DMS53 treated with DMSO at 0.1 percent for 48 hours (cell line): ENCODE measurements at regions not wholly inside any gene's neighbourhood (a gene's known extent, or its start where the extent isn't known, plus 50 kb on each side); places are given as distances from the start of the nearest gene placed in this dataset.
A peak's percentile ranks its signal among the peaks of the same experiment; 100 is the strongest.
"Not testable (repeated sequence)": the region's sequence is repeated elsewhere in the genome, so short reads cannot be mapped to it uniquely, and the experiment has no call there.

Experiments used
- DNase-seq: peaks from one replicate; lab custom pipeline; 2025; ENCODE audit not compliant: unreplicated experiment; lab: John Stamatoyannopoulos, UW

GRCh38 chrX:95762716-95763115 lies 921.9 kb upstream of the DIAPH2 start:
- DNase-seq = peak; percentile 0

- peak; percentile 46 for DNase-seq
These were observed 919.6 kb upstream of the DIAPH2 start for GRCh38 chrX:95764972-95765451.

GRCh38 chrX:95771198-95771597 lies 913.4 kb upstream of the DIAPH2 start:
- not testable (repeated sequence) for DNase-seq

- DNase-seq = no peak
These were observed 892.8 kb upstream of the DIAPH2 start for GRCh38 chrX:95791876-95792275.

- no peak for DNase-seq
These were observed 887.3 kb upstream of the DIAPH2 start for GRCh38 chrX:95797344-95797743.

GRCh38 chrX:95823796-95824195 lies 860.8 kb upstream of the DIAPH2 start:
- no peak for DNase-seq

- DNase-seq = no peak
These were observed 849.4 kb upstream of the DIAPH2 start for GRCh38 chrX:95835223-95835622.

- no peak for DNase-seq
These were observed 848.1 kb upstream of the DIAPH2 start for GRCh38 chrX:95836517-95836916.

GRCh38 chrX:95841863-95842262 lies 842.8 kb upstream of the DIAPH2 start:
- DNase-seq = no peak

GRCh38 chrX:95860127-95860526 lies 824.5 kb upstream of the DIAPH2 start:
- DNase-seq = no peak

- no peak for DNase-seq
These were observed 809.0 kb upstream of the DIAPH2 start for GRCh38 chrX:95875661-95876060.

- DNase-seq = no peak
These were observed 805.8 kb upstream of the DIAPH2 start for GRCh38 chrX:95878874-95879273.

GRCh38 chrX:95884186-95884585 lies 800.5 kb upstream of the DIAPH2 start:
- no peak for DNase-seq

GRCh38 chrX:95885074-95885473 lies 799.6 kb upstream of the DIAPH2 start:
- no peak for DNase-seq

GRCh38 chrX:95889279-95889678 lies 795.4 kb upstream of the DIAPH2 start:
- DNase-seq = no peak

GRCh38 chrX:95893636-95894035 lies 791.0 kb upstream of the DIAPH2 start:
- no peak for DNase-seq

- no peak for DNase-seq
These were observed 781.2 kb upstream of the DIAPH2 start for GRCh38 chrX:95903490-95903889.

- DNase-seq = no peak
These were observed 780.7 kb upstream of the DIAPH2 start for GRCh38 chrX:95903975-95904374.

- no peak for DNase-seq
These were observed 777.6 kb upstream of the DIAPH2 start for GRCh38 chrX:95907081-95907480.

- no peak for DNase-seq
These were observed 773.6 kb upstream of the DIAPH2 start for GRCh38 chrX:95911062-95911461.

GRCh38 chrX:95919605-95920004 lies 765.0 kb upstream of the DIAPH2 start:
- no peak for DNase-seq

GRCh38 chrX:95945528-95945927 lies 739.1 kb upstream of the DIAPH2 start:
- DNase-seq = peak; percentile 55

- DNase-seq = peak; percentile 87
These were observed 735.1 kb upstream of the DIAPH2 start for GRCh38 chrX:95949588-95949987.

GRCh38 chrX:95950679-95951078 lies 734.0 kb upstream of the DIAPH2 start:
- peak; percentile 13 for DNase-seq
